CD8-positive, alpha-beta memory T cell (primary cell): ENCODE measurements at regions not wholly inside any gene's neighbourhood (a gene's known extent, or its start where the extent isn't known, plus 50 kb on each side); places are given as distances from the start of the nearest gene placed in this dataset.

Experiments
- CTCF ChIA-PET: fragments of 350-600 bp; sonication (Branson Sonifier 250); formaldehyde crosslinking; loops from one replicate; lab custom pipeline; 2021; ENCODE audit warnings: antibody characterized with exemption; lab: Charles Lee
- POLR2A ChIA-PET: fragments of 350-600 bp; sonication (Branson Sonifier 250); formaldehyde crosslinking; loops from one replicate; lab custom pipeline; 2021; ENCODE audit warnings: antibody characterized with exemption; lab: Charles Lee
- DNase-seq, 5 donors: peaks; one replicate each; pipeline versions ENCODE4 v3.0.0 to v3.0.0-alpha.2; 2020 to 2022; ENCODE audit warnings: mixed read lengths in 1 of 5
- H3K27ac ChIP-seq: one replicate; pipeline ENCODE4 v1.7.0; 2013; ENCODE audit warnings: low read depth, mild to moderate bottlenecking, low read length, moderate library complexity
- H3K27me3 ChIP-seq: 2 replicates; pipeline ENCODE4 v1.7.0; 2013; ENCODE audit warnings: low read length, mild to moderate bottlenecking; ENCODE audit not compliant: insufficient read depth, poor library complexity, severe bottlenecking
- H3K36me3 ChIP-seq: 2 replicates; pipeline ENCODE4 v1.7.0; 2013; ENCODE audit warnings: mild to moderate bottlenecking, low read length, moderate library complexity; ENCODE audit not compliant: insufficient read depth
- H3K4me1 ChIP-seq: 2 replicates; pipeline ENCODE4 v1.7.0; 2013; ENCODE audit warnings: mild to moderate bottlenecking, low read length, moderate library complexity; ENCODE audit not compliant: insufficient read depth
- H3K4me3 ChIP-seq: 2 replicates; pipeline ENCODE4 v1.7.0; 2013; ENCODE audit warnings: mild to moderate bottlenecking, low read length
- H3K9me3 ChIP-seq: 2 replicates; pipeline ENCODE4 v1.7.0; 2013; ENCODE audit warnings: mild to moderate bottlenecking, low read length
- H3K27ac Mint-ChIP-seq, 8 donors: one replicate each; pipeline ENCODE4 v1.8.0; 2020 to 2021; ENCODE audit warnings: mixed read lengths in 8 of 8, mild to moderate bottlenecking in 6 of 8, inconsistent platforms in 3 of 8, moderate library complexity in 3 of 8
- H3K27me3 Mint-ChIP-seq, 2 donors: one replicate each; pipeline ENCODE4 v1.8.0; 2020 to 2021; ENCODE audit warnings: mixed read lengths in 2 of 2, mild to moderate bottlenecking in 1 of 2, moderate library complexity in 1 of 2
- H3K36me3 Mint-ChIP-seq, 3 donors: one replicate each; pipeline ENCODE4 v1.8.0; 2020 to 2021; ENCODE audit warnings: mixed read lengths in 3 of 3, inconsistent platforms in 1 of 3, mild to moderate bottlenecking in 1 of 3
- H3K4me1 Mint-ChIP-seq, 3 donors: one replicate each; pipeline ENCODE4 v1.8.0; 2020 to 2021; ENCODE audit warnings: mixed read lengths in 3 of 3, inconsistent platforms in 1 of 3, mild to moderate bottlenecking in 1 of 3
- H3K4me3 Mint-ChIP-seq, 7 donors: one replicate each; pipeline ENCODE4 v1.8.0; 2020 to 2021; ENCODE audit warnings: mixed read lengths in 7 of 7, mild to moderate bottlenecking in 6 of 7, moderate library complexity in 4 of 7, inconsistent platforms in 2 of 7
- H3K9me3 Mint-ChIP-seq, 5 donors: one replicate each; pipeline ENCODE4 v1.8.0; 2020 to 2022; ENCODE audit warnings: mixed read lengths in 5 of 5, mild to moderate bottlenecking in 3 of 5, moderate library complexity in 2 of 5, inconsistent platforms in 1 of 5

- no peak for DNase-seq
- CTCF ChIA-PET = interaction anchor here (0.8 kb wide), 1 partner anchor 11 kb away, joined by 5 read pairs; no protein-coding TSS in a partner anchor
Observed at GRCh38 chr3:107077391-107077790, 299.8 kb upstream of the CCDC54 start.

GRCh38 chr3:107082527-107082926 is 294.7 kb upstream of the CCDC54 start:
- POLR2A ChIA-PET = no interaction called here
- CTCF ChIA-PET = no interaction called here
- H3K9me3 Mint-ChIP-seq = no peaks in the 10 kb centered on the region

More at GRCh38 chr3:107077391-107077790, 299.8 kb upstream of the CCDC54 start:
- Mint-ChIP-seq H3K4me1 (no peaks in the 10 kb centered on the region), H3K27me3 (peaks cover 0 to 2% of the 10 kb centered on the region in 2 donors), H3K4me3 (no peak overlapping the region), H3K36me3 (no peaks in the 10 kb centered on the region), H3K9me3 (no peaks in the 10 kb centered on the region), H3K27ac (no peak overlapping the region)
- no peaks in the 10 kb centered on the region for H3K4me1 ChIP-seq
- no peak overlapping the region for H3K4me3 ChIP-seq
- no peak overlapping the region for H3K27ac ChIP-seq
- POLR2A ChIA-PET = no interaction called here
- H3K36me3 ChIP-seq = no peaks in the 10 kb centered on the region
- H3K9me3 ChIP-seq = no peaks in the 10 kb centered on the region
- H3K27me3 ChIP-seq = no peaks in the 10 kb centered on the region

GRCh38 chr3:107085261-107085660 is 292.0 kb upstream of the CCDC54 start:
- no peaks in the 10 kb centered on the region for H3K27me3 ChIP-seq
- no peak overlapping the region for H3K4me3 ChIP-seq
- Mint-ChIP-seq H3K27ac (no peak overlapping the region), H3K4me3 (no peak overlapping the region), H3K4me1 (no peaks in the 10 kb centered on the region), H3K27me3 (peaks cover 0 to 4% of the 10 kb centered on the region in 2 donors), H3K36me3 (no peaks in the 10 kb centered on the region), H3K9me3 (no peaks in the 10 kb centered on the region)
- ChIA-PET POLR2A (no interaction called here), CTCF (no interaction called here)
- H3K36me3 ChIP-seq = no peaks in the 10 kb centered on the region
- no peaks in the 10 kb centered on the region for H3K4me1 ChIP-seq
- H3K9me3 ChIP-seq = no peaks in the 10 kb centered on the region
- DNase-seq = no peak
- no peak overlapping the region for H3K27ac ChIP-seq

More at GRCh38 chr3:107082527-107082926, 294.7 kb upstream of the CCDC54 start:
- Mint-ChIP-seq H3K4me1 (no peaks in the 10 kb centered on the region), H3K36me3 (no peaks in the 10 kb centered on the region), H3K4me3 (no peak overlapping the region), H3K27me3 (peaks cover 0 to 2% of the 10 kb centered on the region in 2 donors), H3K27ac (no peak overlapping the region)
- Histone ChIP-seq H3K4me3 (no peak overlapping the region), H3K9me3 (no peaks in the 10 kb centered on the region), H3K27ac (no peak overlapping the region), H3K4me1 (no peaks in the 10 kb centered on the region), H3K27me3 (no peaks in the 10 kb centered on the region), H3K36me3 (no peaks in the 10 kb centered on the region)
- DNase-seq = no peak

DNA sequence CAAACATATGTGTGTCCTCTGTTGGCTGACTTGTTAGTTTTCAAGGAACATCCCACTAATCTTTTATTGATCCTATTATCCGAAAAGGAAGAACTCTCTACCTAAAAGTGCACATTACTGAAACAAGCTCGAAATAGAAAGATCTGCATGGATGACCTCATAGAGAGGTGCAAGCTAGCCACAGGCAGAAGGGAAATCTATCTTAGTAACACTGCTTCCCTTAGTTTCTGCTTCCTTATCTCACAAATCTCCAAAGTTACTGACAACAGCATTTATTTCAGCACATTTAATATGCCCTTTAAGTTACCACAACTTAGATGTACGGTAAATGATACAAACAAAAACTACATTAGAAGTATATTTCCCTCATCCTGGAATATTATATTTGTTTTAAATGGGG is 285.1 kb upstream of the CCDC54 start:
- Mint-ChIP-seq H3K27me3 (peaks cover 5 to 17% of the 10 kb centered on the region in 2 donors), H3K9me3 (no peaks in the 10 kb centered on the region), H3K36me3 (no peaks in the 10 kb centered on the region), H3K4me1 (no peaks in the 10 kb centered on the region), H3K4me3 (no peak overlapping the region), H3K27ac (no peak overlapping the region)
- no peaks in the 10 kb centered on the region for H3K9me3 ChIP-seq
- POLR2A ChIA-PET = no interaction called here
- H3K36me3 ChIP-seq = no peaks in the 10 kb centered on the region
- CTCF ChIA-PET = no interaction called here
- H3K4me1 ChIP-seq = no peaks in the 10 kb centered on the region
- no peak overlapping the region for H3K4me3 ChIP-seq
- no peak for DNase-seq
- H3K27ac ChIP-seq = no peak overlapping the region
- no peaks in the 10 kb centered on the region for H3K27me3 ChIP-seq

- ChIA-PET POLR2A (no interaction called here), CTCF (no interaction called here)
- Histone ChIP-seq H3K4me1 (no peaks in the 10 kb centered on the region), H3K27ac (no peak overlapping the region), H3K4me3 (no peak overlapping the region), H3K27me3 (no peaks in the 10 kb centered on the region), H3K9me3 (no peaks in the 10 kb centered on the region), H3K36me3 (no peaks in the 10 kb centered on the region)
- no peak for DNase-seq
- H3K27me3 Mint-ChIP-seq = peaks cover 2 to 3% of the 10 kb centered on the region in 2 donors
- no peak overlapping the region for H3K27ac Mint-ChIP-seq
- H3K36me3 Mint-ChIP-seq = no peaks in the 10 kb centered on the region
- H3K4me3 Mint-ChIP-seq = no peak overlapping the region
- H3K9me3 Mint-ChIP-seq = no peaks in the 10 kb centered on the region
- H3K4me1 Mint-ChIP-seq = no peaks in the 10 kb centered on the region
Observed at GRCh38 chr3:107098864-107099263, 278.4 kb upstream of the CCDC54 start.

- H3K27ac Mint-ChIP-seq = no peak overlapping the region
- POLR2A ChIA-PET = no interaction called here
- peaks cover 0 to 2% (median 0%) of the 10 kb centered on the region in 5 donors for H3K9me3 Mint-ChIP-seq
- H3K4me1 ChIP-seq = no peaks in the 10 kb centered on the region
- peaks cover 0 to 2% of the 10 kb centered on the region in 2 donors for H3K27me3 Mint-ChIP-seq
- no peaks in the 10 kb centered on the region for H3K36me3 ChIP-seq
- no peak overlapping the region for H3K4me3 Mint-ChIP-seq
- H3K9me3 ChIP-seq = no peaks in the 10 kb centered on the region
- DNase-seq = no peak
- no peak overlapping the region for H3K27ac ChIP-seq
- no peaks in the 10 kb centered on the region for H3K36me3 Mint-ChIP-seq
- H3K4me3 ChIP-seq = no peak overlapping the region
- CTCF ChIA-PET = no interaction called here
- no peaks in the 10 kb centered on the region for H3K27me3 ChIP-seq
- no peaks in the 10 kb centered on the region for H3K4me1 Mint-ChIP-seq
Observed at GRCh38 chr3:107100137-107100536, 277.1 kb upstream of the CCDC54 start.

GRCh38 chr3:107100573-107100972 is 276.7 kb upstream of the CCDC54 start:
- Mint-ChIP-seq H3K27ac (no peak overlapping the region), H3K9me3 (peaks cover 0 to 2% (median 0%) of the 10 kb centered on the region in 5 donors), H3K27me3 (peaks cover 0 to 2% of the 10 kb centered on the region in 2 donors), H3K4me3 (no peak overlapping the region), H3K4me1 (no peaks in the 10 kb centered on the region), H3K36me3 (no peaks in the 10 kb centered on the region)
- Histone ChIP-seq H3K36me3 (no peaks in the 10 kb centered on the region), H3K4me1 (no peaks in the 10 kb centered on the region), H3K27me3 (no peaks in the 10 kb centered on the region), H3K9me3 (no peaks in the 10 kb centered on the region), H3K27ac (no peak overlapping the region), H3K4me3 (no peak overlapping the region)
- ChIA-PET CTCF (no interaction called here), POLR2A (no interaction called here)
- DNase-seq = no peak

DNA sequence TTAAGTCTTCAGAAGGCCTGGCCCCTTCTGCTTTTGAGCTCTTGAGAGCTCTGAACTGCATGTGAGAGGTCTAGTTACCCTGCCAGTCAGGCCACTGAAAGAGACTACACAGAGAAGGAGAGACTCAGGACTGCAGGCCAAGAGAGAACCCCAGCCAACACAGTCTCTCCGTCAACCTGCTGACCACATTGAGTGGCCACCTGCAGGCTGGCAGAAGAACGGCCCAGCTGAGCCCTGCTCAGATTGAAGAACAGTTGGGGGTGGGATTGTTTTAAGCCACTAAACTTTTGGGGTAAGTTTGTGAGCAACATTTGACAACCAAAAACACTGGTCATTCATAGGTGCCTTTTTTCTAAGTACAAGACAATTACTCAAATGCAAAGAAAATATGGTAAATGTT is 273.5 kb upstream of the CCDC54 start:
- H3K36me3 ChIP-seq = no peaks in the 10 kb centered on the region
- no peak overlapping the region for H3K27ac ChIP-seq
- H3K4me3 Mint-ChIP-seq = no peak overlapping the region
- ChIA-PET CTCF (no interaction called here), POLR2A (no interaction called here)
- no peaks in the 10 kb centered on the region for H3K4me1 ChIP-seq
- no peak overlapping the region for H3K4me3 ChIP-seq
- peaks cover 0 to 2% (median 0%) of the 10 kb centered on the region in 5 donors for H3K9me3 Mint-ChIP-seq
- peaks cover 0 to 1% (median 0%) of the 10 kb centered on the region in 3 donors for H3K36me3 Mint-ChIP-seq
- no peak for DNase-seq
- H3K27me3 ChIP-seq = no peaks in the 10 kb centered on the region
- no peaks in the 10 kb centered on the region for H3K4me1 Mint-ChIP-seq
- peaks cover 0 to 2% of the 10 kb centered on the region in 2 donors for H3K27me3 Mint-ChIP-seq
- no peak overlapping the region for H3K27ac Mint-ChIP-seq
- H3K9me3 ChIP-seq = no peaks in the 10 kb centered on the region

GRCh38 chr3:107106316-107106715 is 270.9 kb upstream of the CCDC54 start:
- no peaks in the 10 kb centered on the region for H3K9me3 ChIP-seq
- Mint-ChIP-seq H3K36me3 (peaks cover 0 to 1% (median 0%) of the 10 kb centered on the region in 3 donors), H3K9me3 (peaks cover 0 to 2% (median 0%) of the 10 kb centered on the region in 5 donors), H3K27me3 (no peaks in the 10 kb centered on the region), H3K4me3 (no peak overlapping the region), H3K27ac (no peak overlapping the region), H3K4me1 (no peaks in the 10 kb centered on the region)
- no peaks in the 10 kb centered on the region for H3K36me3 ChIP-seq
- no peak overlapping the region for H3K4me3 ChIP-seq
- H3K27me3 ChIP-seq = no peaks in the 10 kb centered on the region
- DNase-seq = no peak
- POLR2A ChIA-PET = no interaction called here
- CTCF ChIA-PET = no interaction called here
- H3K4me1 ChIP-seq = no peaks in the 10 kb centered on the region
- no peak overlapping the region for H3K27ac ChIP-seq
